Lung (tissue), 11 donors: ENCODE measurements at regions not wholly inside any gene's neighbourhood (a gene's known extent, or its start where the extent isn't known, plus 50 kb on each side); places are given as distances from the start of the nearest gene placed in this dataset.

Experiments
- ATAC-seq: fragments of 200-7000 bp; cut with Tn5 transposase; one replicate; pipeline ENCODE4 v1.9.1; 2020; ENCODE audit warnings: moderate number of reproducible peaks; ENCODE audit not compliant: insufficient read depth, low FRiP score
- DNase-seq, 3 donors: peaks; one replicate each; pipeline ENCODE4 v3.0.0-alpha.2; 2013 to 2017
- H3K27ac ChIP-seq, 2 donors: one replicate each; pipeline ENCODE4 v1.5.1; 2013; ENCODE audit warnings: mild to moderate bottlenecking in 2 of 2, moderate library complexity in 2 of 2, control low read depth in 1 of 2, inconsistent platforms in 1 of 2, low read depth in 1 of 2, low read length in 1 of 2
- H3K27me3 ChIP-seq, 3 donors: one replicate each; pipeline ENCODE4 v1.5.1; 2013; ENCODE audit warnings: low read length in 2 of 3; ENCODE audit not compliant: control insufficient read depth in 3 of 3, insufficient read depth in 3 of 3
- H3K36me3 ChIP-seq, 4 donors: one replicate each; pipeline ENCODE4 v1.5.1; 2013; ENCODE audit warnings: low read length in 4 of 4, mild to moderate bottlenecking in 1 of 4, moderate library complexity in 1 of 4; ENCODE audit not compliant: control insufficient read depth in 4 of 4, insufficient read depth in 4 of 4
- H3K4me1 ChIP-seq, 5 donors: one replicate each; pipeline ENCODE4 v1.5.1; 2013; ENCODE audit warnings: low read length in 5 of 5, mild to moderate bottlenecking in 2 of 5, moderate library complexity in 1 of 5; ENCODE audit not compliant: control insufficient read depth in 5 of 5, insufficient read depth in 5 of 5
- H3K4me3 ChIP-seq: one replicate; pipeline ENCODE4 v1.5.1; 2013; ENCODE audit warnings: mild to moderate bottlenecking, control low read depth, moderate library complexity
- H3K9ac ChIP-seq, 2 donors: one replicate each; pipeline ENCODE4 v1.5.1; 2013; ENCODE audit warnings: low read length in 2 of 2, control low read depth in 1 of 2; ENCODE audit not compliant: insufficient read depth in 1 of 2
- H3K9me3 ChIP-seq, 4 donors: one replicate each; pipeline ENCODE4 v1.5.1; 2013; ENCODE audit warnings: low read length in 3 of 4, mild to moderate bottlenecking in 1 of 4, moderate library complexity in 1 of 4; ENCODE audit not compliant: control insufficient read depth in 4 of 4, insufficient read depth in 3 of 4
- WGBS, 2 donors: extraction: QIAGEN DNeasy Blood & Tissue Kit; methylation state at CpG; one replicate each; pipeline ENCODE4 v1.1.7; 2013; 5-methylcytosine and 5-hydroxymethylcytosine counted together
- TF ChIP-seq, protein P1 (sequence below): IDR thresholded peaks from 2 replicates; pipeline ENCODE4 v1.5.1; 2012; ENCODE audit warnings: mild to moderate bottlenecking; ENCODE audit errors: control extremely low read depth, extremely low read depth
- donor health status: control.
- donor health status: control.
- donor health status: Bipolar disorder and iron deficiency.
- donor health status: healthy.
- donor health status: DM: yes; HTN: yes; CAD: no.

DNA sequence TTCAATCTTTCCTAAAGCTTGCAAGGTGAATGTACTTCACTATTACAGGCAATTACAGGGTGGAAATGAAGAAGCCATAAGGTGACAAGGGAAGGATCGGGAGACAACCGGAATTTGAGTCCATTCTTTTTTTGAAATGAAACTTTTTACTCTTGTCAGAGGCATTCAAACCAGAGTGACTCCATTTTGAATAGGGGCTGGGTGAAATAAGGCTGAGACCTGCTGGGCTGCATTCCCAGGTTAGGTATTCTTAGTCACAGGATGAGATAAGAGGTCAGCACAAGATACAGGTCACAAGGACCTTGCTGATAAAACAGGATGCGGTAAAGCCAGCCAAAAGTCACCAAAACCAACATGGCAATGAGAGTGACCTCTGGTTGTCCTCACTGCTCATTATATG, 363.3 kb downstream of the TYW1 start:
- 66 to 87% methylated on average over 3 of the region's 3 CpGs for WGBS, 2 donors
- no peak overlapping the region for H3K27ac ChIP-seq
- peaks cover 0 to 14% (median 8%) of the 10 kb centered on the region in 4 donors for H3K9me3 ChIP-seq
- ATAC-seq (no peak), DNase-seq (no peak)
- TF ChIP-seq, protein P1, sequence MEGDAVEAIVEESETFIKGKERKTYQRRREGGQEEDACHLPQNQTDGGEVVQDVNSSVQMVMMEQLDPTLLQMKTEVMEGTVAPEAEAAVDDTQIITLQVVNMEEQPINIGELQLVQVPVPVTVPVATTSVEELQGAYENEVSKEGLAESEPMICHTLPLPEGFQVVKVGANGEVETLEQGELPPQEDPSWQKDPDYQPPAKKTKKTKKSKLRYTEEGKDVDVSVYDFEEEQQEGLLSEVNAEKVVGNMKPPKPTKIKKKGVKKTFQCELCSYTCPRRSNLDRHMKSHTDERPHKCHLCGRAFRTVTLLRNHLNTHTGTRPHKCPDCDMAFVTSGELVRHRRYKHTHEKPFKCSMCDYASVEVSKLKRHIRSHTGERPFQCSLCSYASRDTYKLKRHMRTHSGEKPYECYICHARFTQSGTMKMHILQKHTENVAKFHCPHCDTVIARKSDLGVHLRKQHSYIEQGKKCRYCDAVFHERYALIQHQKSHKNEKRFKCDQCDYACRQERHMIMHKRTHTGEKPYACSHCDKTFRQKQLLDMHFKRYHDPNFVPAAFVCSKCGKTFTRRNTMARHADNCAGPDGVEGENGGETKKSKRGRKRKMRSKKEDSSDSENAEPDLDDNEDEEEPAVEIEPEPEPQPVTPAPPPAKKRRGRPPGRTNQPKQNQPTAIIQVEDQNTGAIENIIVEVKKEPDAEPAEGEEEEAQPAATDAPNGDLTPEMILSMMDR: no peak
- H3K27me3 ChIP-seq: no peaks in the 10 kb centered on the region
- no peak overlapping the region for H3K9ac ChIP-seq
- peaks cover 0 to 2% (median 0%) of the 10 kb centered on the region in 5 donors for H3K4me1 ChIP-seq
- H3K4me3 ChIP-seq: no peak overlapping the region
- no peaks in the 10 kb centered on the region for H3K36me3 ChIP-seq

DNA sequence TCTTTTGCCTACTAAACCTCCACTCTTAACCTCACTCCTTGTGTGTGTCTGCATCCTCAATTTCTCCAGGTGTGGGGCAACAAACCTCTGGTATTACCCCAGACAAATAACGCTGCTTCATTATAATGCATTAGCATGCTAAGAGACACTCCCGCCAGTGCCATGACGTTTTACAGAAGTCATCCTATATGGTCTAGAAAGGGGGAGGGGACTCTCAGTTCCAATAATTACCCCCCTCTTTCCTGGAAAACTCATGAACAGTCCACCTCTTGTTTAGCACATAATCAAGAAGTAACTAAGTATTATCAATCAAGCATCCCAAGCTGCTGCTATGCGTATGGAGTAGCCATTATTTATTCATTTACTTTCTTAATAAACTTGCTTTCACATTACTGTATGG, 364.5 kb downstream of the TYW1 start:
- 81 to 83% methylated on average over 4 of the region's 4 CpGs for WGBS, 2 donors
- TF ChIP-seq, protein P1: no peak
- no peak for ATAC-seq
- no peak overlapping the region for H3K27ac ChIP-seq
- peaks cover 0 to 2% (median 0%) of the 10 kb centered on the region in 5 donors for H3K4me1 ChIP-seq
- no peaks in the 10 kb centered on the region for H3K27me3 ChIP-seq
- no peaks in the 10 kb centered on the region for H3K36me3 ChIP-seq
- no peak for DNase-seq
- H3K9ac ChIP-seq: no peak overlapping the region
- no peak overlapping the region for H3K4me3 ChIP-seq
- peaks cover 0 to 14% (median 8%) of the 10 kb centered on the region in 4 donors for H3K9me3 ChIP-seq

DNA sequence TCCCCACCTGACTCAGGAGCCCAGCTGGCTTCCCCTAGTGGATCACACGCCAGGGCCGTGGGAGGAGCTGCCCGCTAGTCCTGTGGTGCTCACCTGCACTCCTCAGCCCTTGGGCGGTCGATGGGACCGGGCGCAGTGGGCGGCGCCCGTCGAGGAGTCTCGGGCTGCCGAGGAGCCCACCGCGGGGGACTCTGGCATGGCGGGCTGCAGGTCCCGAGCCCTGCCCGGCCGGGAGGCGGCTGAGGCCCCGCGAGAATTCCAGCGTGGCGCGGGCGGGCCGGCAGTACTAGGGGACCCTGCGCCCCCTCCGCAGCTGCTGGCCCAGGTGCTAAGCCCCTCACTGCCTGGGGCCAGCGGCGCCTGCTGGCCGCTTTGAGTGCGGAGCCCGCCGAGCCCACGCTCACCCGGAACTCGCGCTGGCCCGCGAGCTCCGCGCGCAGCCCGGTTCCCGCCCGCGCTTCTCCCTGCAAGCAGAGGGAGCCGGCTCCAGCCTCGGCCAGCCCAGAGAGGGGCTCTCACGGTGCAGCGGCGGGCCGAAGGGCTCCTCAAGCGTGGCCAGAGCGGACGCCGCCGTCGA, 367.9 kb downstream of the TYW1 start:
- H3K36me3 ChIP-seq: no peaks in the 10 kb centered on the region
- H3K9ac ChIP-seq: no peak overlapping the region
- DNase-seq: peak in 1 of 3 donors; percentile 12
- H3K4me1 ChIP-seq: peaks cover 0 to 2% (median 0%) of the 10 kb centered on the region in 5 donors
- H3K4me3 ChIP-seq: no peak overlapping the region
- TF ChIP-seq, protein P1: no peak
- ATAC-seq: no peak
- no peaks in the 10 kb centered on the region for H3K27me3 ChIP-seq
- H3K9me3 ChIP-seq: peaks cover 0 to 7% (median 3%) of the 10 kb centered on the region in 4 donors
- no peak overlapping the region for H3K27ac ChIP-seq
- WGBS, 2 donors: 63 to 80% methylated on average over 60 of the region's 60 CpGs
